SK-N-SH treated with all-trans-retinoic acid at 6 μM for 48 hours (cell line): ENCODE measurements at regions not wholly inside any gene's neighbourhood (a gene's known extent, or its start where the extent isn't known, plus 50 kb on each side); places are given as distances from the start of the nearest gene placed in this dataset.
"Not testable (repeated sequence)": the region's sequence is repeated elsewhere in the genome, so short reads cannot be mapped to it uniquely, and the experiment has no call there.

Source experiments
- ATAC-seq: fragments of 200-7000 bp; cut with Tn5 transposase; 3 replicates; pipeline ENCODE4 v1.9.1; 2020; ENCODE audit warnings: mild to moderate bottlenecking, moderate library complexity
- ARNTL ChIP-seq: fragments of 450-650 bp; formaldehyde crosslinking; IDR thresholded peaks from 2 replicates; pipeline ENCODE4 v1.5.0; 2020; ENCODE audit warnings: low read depth, mild to moderate bottlenecking, moderate library complexity, borderline replicate concordance
- CREB5 ChIP-seq: fragments of 250-450 bp; sonication (Bioruptor Pico); IDR thresholded peaks from 2 replicates; pipeline ENCODE4 v1.5.1; 2020; ENCODE audit warnings: low read depth, mild to moderate bottlenecking, moderate library complexity
- CSRNP3 ChIP-seq: fragments of 250-450 bp; sonication (Bioruptor Pico); IDR thresholded peaks from 2 replicates; pipeline ENCODE4 v1.5.1; 2021; ENCODE audit warnings: mild to moderate bottlenecking, moderate library complexity
- GLIS3 ChIP-seq: fragments of 250-450 bp; sonication (Bioruptor Pico); IDR thresholded peaks from 2 replicates; pipeline ENCODE4 v1.5.0; 2020; ENCODE audit warnings: mild to moderate bottlenecking, moderate library complexity
- OSR1 ChIP-seq: fragments of 250-450 bp; sonication (Bioruptor Pico); IDR thresholded peaks from 2 replicates; pipeline ENCODE4 v1.8.0; 2022; ENCODE audit warnings: moderate library complexity, mild to moderate bottlenecking, inconsistent platforms
- PATZ1 ChIP-seq: fragments of 250-450 bp; sonication (Bioruptor Pico); IDR thresholded peaks from 2 replicates; pipeline ENCODE4 v1.8.0; 2020; ENCODE audit warnings: mild to moderate bottlenecking, moderate library complexity, borderline replicate concordance
- PPARA ChIP-seq: fragments of 250-450 bp; sonication (Bioruptor Pico); IDR thresholded peaks from 2 replicates; pipeline ENCODE4 v1.5.0; 2020; ENCODE audit warnings: mild to moderate bottlenecking, borderline replicate concordance
- RARB ChIP-seq: fragments of 250-450 bp; sonication (Bioruptor Pico); IDR thresholded peaks from 2 replicates; pipeline ENCODE4 v1.8.0; 2021; ENCODE audit warnings: mild to moderate bottlenecking, moderate library complexity
- SNAI2 ChIP-seq: fragments of 250-450 bp; sonication (Bioruptor Pico); IDR thresholded peaks from 2 replicates; pipeline ENCODE4 v1.5.0; 2020; ENCODE audit warnings: mild to moderate bottlenecking, moderate library complexity
- TOX ChIP-seq: fragments of 250-450 bp; sonication (Bioruptor Pico); IDR thresholded peaks from 2 replicates; pipeline ENCODE4 v1.8.0; 2021; ENCODE audit warnings: mild to moderate bottlenecking, moderate library complexity, borderline replicate concordance
- TSHZ2 ChIP-seq: fragments of 250-450 bp; sonication (Bioruptor Pico); IDR thresholded peaks from 2 replicates; pipeline ENCODE4 v1.5.0; 2020; ENCODE audit warnings: mild to moderate bottlenecking, moderate library complexity
- ZC3H10 ChIP-seq: fragments of 250-450 bp; sonication (Bioruptor Pico); IDR thresholded peaks from 2 replicates; pipeline ENCODE4 v1.5.1; 2021; ENCODE audit warnings: mild to moderate bottlenecking, moderate library complexity
- ZFP3 ChIP-seq: fragments of 250-450 bp; sonication (Bioruptor Pico); IDR thresholded peaks from 2 replicates; pipeline ENCODE4 v1.5.0; 2020; ENCODE audit warnings: mild to moderate bottlenecking, moderate library complexity
- ZNF565 ChIP-seq: fragments of 450-650 bp; formaldehyde crosslinking; conservative IDR thresholded peaks from 2 replicates; pipeline ENCODE4 v1.5.0; 2020; ENCODE audit warnings: low read depth, mild to moderate bottlenecking, moderate library complexity
- ZNF70 ChIP-seq: fragments of 450-650 bp; formaldehyde crosslinking; IDR thresholded peaks from 2 replicates; pipeline ENCODE4 v1.5.0; 2020; ENCODE audit warnings: mild to moderate bottlenecking, moderate library complexity

GRCh38 chr11:44474702-44475101, 90.8 kb upstream of the CD82 start:
- no peak for ATAC-seq
- TF ChIP-seq SNAI2 (CRISPR knock-in tag) (no peak), ARNTL (CRISPR knock-in tag) (no peak), TSHZ2 (CRISPR knock-in tag) (no peak), ZNF565 (CRISPR knock-in tag) (no peak), PATZ1 (CRISPR knock-in tag) (no peak), ZC3H10 (no peak), CREB5 (no peak), ZNF70 (CRISPR knock-in tag) (no peak), CSRNP3 (CRISPR knock-in tag) (no peak), OSR1 (CRISPR knock-in tag) (no peak), TOX (CRISPR knock-in tag) (no peak), GLIS3 (CRISPR knock-in tag) (no peak), PPARA (CRISPR knock-in tag) (no peak), RARB (CRISPR knock-in tag) (no peak)

GRCh38 chr11:44475114-44475686, 90.3 kb upstream of the CD82 start:
- TF ChIP-seq TOX (CRISPR knock-in tag) (no peak), SNAI2 (CRISPR knock-in tag) (no peak), TSHZ2 (CRISPR knock-in tag) (no peak), ZNF70 (CRISPR knock-in tag) (no peak)

GRCh38 chr11:44482338-44482737, 83.1 kb upstream of the CD82 start:
- not testable (repeated sequence) for ATAC-seq

More at GRCh38 chr11:44475114-44475686, 90.3 kb upstream of the CD82 start:
- no peak for ATAC-seq

- peak; percentile 63; the same call in 2 of the 3 replicates for ATAC-seq
- TF ChIP-seq RARB (CRISPR knock-in tag) (no peak), ZFP3 (CRISPR knock-in tag) (no peak)
Observed at GRCh38 chr11:44483919-44484610, 81.4 kb upstream of the CD82 start.
